ENCODE measurements at regions not wholly inside any gene's neighbourhood (a gene's known extent, or its start where the extent isn't known, plus 50 kb on each side); places are given as distances from the start of the nearest gene placed in this dataset.
"Not testable (repeated sequence)": the region's sequence is repeated elsewhere in the genome, so short reads cannot be mapped to it uniquely, and the experiment has no call there.

- TF ChIP-seq, protein P1, sequence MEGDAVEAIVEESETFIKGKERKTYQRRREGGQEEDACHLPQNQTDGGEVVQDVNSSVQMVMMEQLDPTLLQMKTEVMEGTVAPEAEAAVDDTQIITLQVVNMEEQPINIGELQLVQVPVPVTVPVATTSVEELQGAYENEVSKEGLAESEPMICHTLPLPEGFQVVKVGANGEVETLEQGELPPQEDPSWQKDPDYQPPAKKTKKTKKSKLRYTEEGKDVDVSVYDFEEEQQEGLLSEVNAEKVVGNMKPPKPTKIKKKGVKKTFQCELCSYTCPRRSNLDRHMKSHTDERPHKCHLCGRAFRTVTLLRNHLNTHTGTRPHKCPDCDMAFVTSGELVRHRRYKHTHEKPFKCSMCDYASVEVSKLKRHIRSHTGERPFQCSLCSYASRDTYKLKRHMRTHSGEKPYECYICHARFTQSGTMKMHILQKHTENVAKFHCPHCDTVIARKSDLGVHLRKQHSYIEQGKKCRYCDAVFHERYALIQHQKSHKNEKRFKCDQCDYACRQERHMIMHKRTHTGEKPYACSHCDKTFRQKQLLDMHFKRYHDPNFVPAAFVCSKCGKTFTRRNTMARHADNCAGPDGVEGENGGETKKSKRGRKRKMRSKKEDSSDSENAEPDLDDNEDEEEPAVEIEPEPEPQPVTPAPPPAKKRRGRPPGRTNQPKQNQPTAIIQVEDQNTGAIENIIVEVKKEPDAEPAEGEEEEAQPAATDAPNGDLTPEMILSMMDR (IDR thresholded peaks at IDR 0.05; ENCODE audit: control insufficient read depth, extremely low read depth, insufficient read depth): no peak
- DNase-seq (ENCODE audit: low read depth): no peak
- H3K4me3 ChIP-seq (ENCODE audit: low read depth, low read length): no peak overlapping the region
Observed at GRCh38 chrX:87006561-87006960, 511.0 kb upstream of the KLHL4 start.

DNA sequence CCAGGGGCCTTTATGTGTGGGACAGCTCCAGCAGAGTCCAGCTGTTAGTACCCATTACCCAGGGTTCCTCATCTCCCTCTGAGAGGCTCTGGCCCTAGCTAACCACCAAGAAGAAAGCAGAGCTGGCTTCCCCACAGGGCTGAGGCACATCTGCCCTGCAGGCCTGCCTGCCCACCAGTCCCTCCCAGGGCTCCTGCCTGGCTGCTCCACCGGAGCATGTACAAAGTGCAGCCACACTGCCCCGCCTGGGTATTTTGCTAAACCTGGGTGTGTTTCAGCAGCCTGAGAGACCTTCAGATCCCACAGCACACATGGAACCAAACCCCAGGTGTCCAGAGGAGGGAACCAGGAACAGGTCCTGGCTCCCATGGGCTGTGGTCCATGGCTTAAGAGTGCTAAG lies 500.4 kb upstream of the KLHL4 start:
- H3K4me3 ChIP-seq (ENCODE audit: low read depth, low read length): no peak overlapping the region
- TF ChIP-seq, protein P1 (IDR thresholded peaks at IDR 0.05; ENCODE audit: control insufficient read depth, extremely low read depth, insufficient read depth): no peak
- DNase-seq (ENCODE audit: low read depth): no peak

GRCh38 chrX:87033115-87033514 lies 484.5 kb upstream of the KLHL4 start:
- not testable (repeated sequence) for DNase-seq (ENCODE audit: low read depth); H3K4me3 ChIP-seq (ENCODE audit: low read depth, low read length)

DNA sequence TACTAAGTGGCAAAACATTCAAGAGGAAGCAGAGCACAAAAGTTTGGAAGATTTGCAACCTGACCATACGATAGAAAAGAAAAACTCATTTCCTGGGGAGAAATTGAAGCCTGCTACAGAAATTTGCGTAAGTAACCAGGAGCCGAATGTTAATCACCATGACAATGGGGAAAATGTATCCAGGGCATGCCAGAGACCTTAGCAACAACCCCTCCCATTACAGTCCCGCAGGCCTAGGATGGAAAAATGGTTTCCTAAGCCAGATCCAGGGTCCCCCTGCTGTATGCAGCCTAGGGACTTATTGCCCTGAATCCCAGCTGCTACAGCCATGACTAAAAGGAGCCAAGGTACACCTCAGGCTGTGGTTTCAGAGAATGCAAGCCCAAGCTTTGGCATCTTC lies 472.2 kb upstream of the KLHL4 start:
- no peak overlapping the region for H3K4me3 ChIP-seq (ENCODE audit: low read depth, low read length)
- no peak for DNase-seq (ENCODE audit: low read depth)
- TF ChIP-seq, protein P1 (IDR thresholded peaks at IDR 0.05; ENCODE audit: control insufficient read depth, extremely low read depth, insufficient read depth): no peak

DNA sequence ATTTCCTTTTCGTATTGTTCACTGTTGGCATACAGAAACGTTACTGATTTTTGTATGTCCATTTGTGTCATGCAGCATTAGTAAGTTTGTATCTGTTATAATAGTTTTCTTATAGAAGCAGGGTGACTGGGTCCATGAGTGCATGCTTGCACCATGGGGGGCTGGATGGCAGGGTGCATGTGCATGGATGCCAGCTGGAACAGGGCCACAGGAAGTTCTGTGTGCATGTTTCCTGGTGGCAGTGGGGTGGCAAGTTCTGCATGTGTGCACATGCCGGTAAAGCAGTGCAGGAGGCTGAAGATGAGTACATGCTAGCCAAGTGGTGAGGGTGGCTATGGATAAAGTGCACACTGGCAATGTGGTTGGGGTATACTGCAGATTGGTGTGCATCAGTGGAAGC lies 468.0 kb upstream of the KLHL4 start:
- H3K4me3 ChIP-seq (ENCODE audit: low read depth, low read length): no peak overlapping the region
- DNase-seq (ENCODE audit: low read depth): no peak
- TF ChIP-seq, protein P1 (IDR thresholded peaks at IDR 0.05; ENCODE audit: control insufficient read depth, extremely low read depth, insufficient read depth): no peak

GRCh38 chrX:87063642-87064041 lies 454.0 kb upstream of the KLHL4 start:
- TF ChIP-seq, protein P1 (IDR thresholded peaks at IDR 0.05; ENCODE audit: control insufficient read depth, extremely low read depth, insufficient read depth): no peak
- DNase-seq (ENCODE audit: low read depth): no peak
- H3K4me3 ChIP-seq (ENCODE audit: low read depth, low read length): no peak overlapping the region

- H3K4me3 ChIP-seq (ENCODE audit: low read depth, low read length): no peak overlapping the region
- TF ChIP-seq, protein P1 (IDR thresholded peaks at IDR 0.05; ENCODE audit: control insufficient read depth, extremely low read depth, insufficient read depth): no peak
- DNase-seq (ENCODE audit: low read depth): no peak
Observed at GRCh38 chrX:87064502-87064901, 453.1 kb upstream of the KLHL4 start.

Measured in LNCaP clone FGC (cell line).